ENCODE measurements at regions not wholly inside any gene's neighbourhood (a gene's known extent, or its start where the extent isn't known, plus 50 kb on each side); places are given as distances from the start of the nearest gene placed in this dataset.

GRCh38 chr3:187843654-187844053 lies 98.4 kb upstream of the BCL6 start:
- ChIA-PET CTCF (no interaction called here), POLR2A (interaction anchor here (0.5 kb wide), 1 partner anchor 587 kb away, joined by 3 read pairs; no protein-coding TSS in a partner anchor)
- Histone ChIP-seq H3K27me3 (ENCODE audit: control insufficient read depth, insufficient read depth, low read length) (no peaks in the 10 kb centered on the region), H3K4me3 (ENCODE audit: low read depth, low read length) (no peak overlapping the region), H3K36me3 (ENCODE audit: control insufficient read depth, insufficient read depth, low read length) (no peaks in the 10 kb centered on the region)
- TF ChIP-seq CTCF (IDR thresholded peaks at IDR 0.05; ENCODE audit: insufficient read depth, low read depth, low read length): no peak
- no peak for DNase-seq (ENCODE audit: low read depth)

- no peak for DNase-seq (ENCODE audit: low read depth)
- H3K27me3 ChIP-seq (ENCODE audit: control insufficient read depth, insufficient read depth, low read length): no peaks in the 10 kb centered on the region
- ChIA-PET CTCF (no interaction called here), POLR2A (no interaction called here)
- H3K36me3 ChIP-seq (ENCODE audit: control insufficient read depth, insufficient read depth, low read length): no peaks in the 10 kb centered on the region
- TF ChIP-seq CTCF (IDR thresholded peaks at IDR 0.05; ENCODE audit: insufficient read depth, low read depth, low read length): no peak
- H3K4me3 ChIP-seq (ENCODE audit: low read depth, low read length): no peak overlapping the region
Measured at GRCh38 chr3:187844708-187845107, 99.4 kb upstream of the BCL6 start.

GRCh38 chr3:187845826-187846225 lies 100.6 kb upstream of the BCL6 start:
- Histone ChIP-seq H3K27me3 (ENCODE audit: control insufficient read depth, insufficient read depth, low read length) (no peaks in the 10 kb centered on the region), H3K36me3 (ENCODE audit: control insufficient read depth, insufficient read depth, low read length) (no peaks in the 10 kb centered on the region), H3K4me3 (ENCODE audit: low read depth, low read length) (no peak overlapping the region)
- ChIA-PET POLR2A (no interaction called here), CTCF (interaction anchor here (0.6 to 1.4 kb wide), 2 partner anchors 9 to 33 kb away, joined by 4 read pairs; no protein-coding TSS in a partner anchor)
- no peak for DNase-seq (ENCODE audit: low read depth)
- TF ChIP-seq CTCF (IDR thresholded peaks at IDR 0.05; ENCODE audit: insufficient read depth, low read depth, low read length): no peak

- POLR2A ChIA-PET: no interaction called here
- DNase-seq (ENCODE audit: low read depth): no peak
- TF ChIP-seq CTCF (IDR thresholded peaks at IDR 0.05; ENCODE audit: insufficient read depth, low read depth, low read length): no peak
- H3K27me3 ChIP-seq (ENCODE audit: control insufficient read depth, insufficient read depth, low read length): no peaks in the 10 kb centered on the region
- CTCF ChIA-PET: no interaction called here
- no peak overlapping the region for H3K4me3 ChIP-seq (ENCODE audit: low read depth, low read length)
- H3K36me3 ChIP-seq (ENCODE audit: control insufficient read depth, insufficient read depth, low read length): no peaks in the 10 kb centered on the region
Measured at GRCh38 chr3:187848401-187848800, 103.1 kb upstream of the BCL6 start.

- DNase-seq (ENCODE audit: low read depth): no peak
- POLR2A ChIA-PET: no interaction called here
- no peaks in the 10 kb centered on the region for H3K27me3 ChIP-seq (ENCODE audit: control insufficient read depth, insufficient read depth, low read length)
- no peaks in the 10 kb centered on the region for H3K36me3 ChIP-seq (ENCODE audit: control insufficient read depth, insufficient read depth, low read length)
- CTCF ChIA-PET: no interaction called here
- H3K4me3 ChIP-seq (ENCODE audit: low read depth, low read length): no peak overlapping the region
- TF ChIP-seq CTCF (IDR thresholded peaks at IDR 0.05; ENCODE audit: insufficient read depth, low read depth, low read length): no peak
Measured at GRCh38 chr3:187849016-187849654, 103.9 kb upstream of the BCL6 start.

Measured in BJ (cell line).